ENCODE measurements at regions not wholly inside any gene's neighbourhood (a gene's known extent, or its start where the extent isn't known, plus 50 kb on each side); places are given as distances from the start of the nearest gene placed in this dataset.
"Not testable (repeated sequence)": the region's sequence is repeated elsewhere in the genome, so short reads cannot be mapped to it uniquely, and the experiment has no call there.

DNA sequence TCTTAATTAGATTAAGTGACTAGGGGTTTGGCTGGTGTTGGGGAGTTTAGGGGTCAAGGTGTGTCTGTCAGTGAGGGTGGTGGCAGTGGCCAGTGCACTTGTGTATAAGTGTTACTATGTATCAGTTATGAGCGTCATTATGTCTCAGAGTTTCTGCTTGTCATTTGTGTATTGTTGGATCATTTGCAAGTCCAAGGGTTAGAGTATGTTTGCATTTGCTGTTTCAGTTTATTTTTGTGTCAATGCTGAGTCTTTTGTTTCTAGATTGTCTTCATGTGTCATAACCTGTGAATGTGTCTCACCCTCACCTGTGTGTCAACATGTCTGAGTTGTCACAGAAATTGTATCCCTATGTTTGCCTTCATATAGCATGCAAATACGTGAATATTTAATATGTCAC lies 97.5 kb upstream of the PAX2 start:
- no peak for TF ChIP-seq EZH2 (IDR thresholded peaks at IDR 0.05; ENCODE audit: low read length)
- TF ChIP-seq, protein P1, sequence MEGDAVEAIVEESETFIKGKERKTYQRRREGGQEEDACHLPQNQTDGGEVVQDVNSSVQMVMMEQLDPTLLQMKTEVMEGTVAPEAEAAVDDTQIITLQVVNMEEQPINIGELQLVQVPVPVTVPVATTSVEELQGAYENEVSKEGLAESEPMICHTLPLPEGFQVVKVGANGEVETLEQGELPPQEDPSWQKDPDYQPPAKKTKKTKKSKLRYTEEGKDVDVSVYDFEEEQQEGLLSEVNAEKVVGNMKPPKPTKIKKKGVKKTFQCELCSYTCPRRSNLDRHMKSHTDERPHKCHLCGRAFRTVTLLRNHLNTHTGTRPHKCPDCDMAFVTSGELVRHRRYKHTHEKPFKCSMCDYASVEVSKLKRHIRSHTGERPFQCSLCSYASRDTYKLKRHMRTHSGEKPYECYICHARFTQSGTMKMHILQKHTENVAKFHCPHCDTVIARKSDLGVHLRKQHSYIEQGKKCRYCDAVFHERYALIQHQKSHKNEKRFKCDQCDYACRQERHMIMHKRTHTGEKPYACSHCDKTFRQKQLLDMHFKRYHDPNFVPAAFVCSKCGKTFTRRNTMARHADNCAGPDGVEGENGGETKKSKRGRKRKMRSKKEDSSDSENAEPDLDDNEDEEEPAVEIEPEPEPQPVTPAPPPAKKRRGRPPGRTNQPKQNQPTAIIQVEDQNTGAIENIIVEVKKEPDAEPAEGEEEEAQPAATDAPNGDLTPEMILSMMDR (optimal IDR thresholded peaks at IDR 0.05 in 1 of 3, IDR thresholded peaks at IDR 0.05 in 1 of 3, conservative IDR thresholded peaks at IDR 0.05 in 1 of 3; ENCODE audit: extremely low read depth in 1 of 3, insufficient read depth in 2 of 3, low read length in 3 of 3) = no peak
- no peak overlapping the region for H3K4me3 ChIP-seq (ENCODE audit: control insufficient read depth in 2 of 3, extremely low read depth in 1 of 3, insufficient read depth in 2 of 3, low read depth in 1 of 3, low read length in 3 of 3)
- FAIRE-seq (no peak), DNase-seq (ENCODE audit: low read depth, low spot score) (no peak)
- H4K20me1 ChIP-seq (ENCODE audit: control insufficient read depth, extremely low read depth, insufficient read depth, low read length) = peaks cover 2% of the 10 kb centered on the region
- no peak overlapping the region for H3K27ac ChIP-seq (ENCODE audit: control insufficient read depth, insufficient read depth, low read length)
- no peak overlapping the region for H3K9ac ChIP-seq (ENCODE audit: control insufficient read depth, extremely low read depth, insufficient read depth, low read length)
- no peaks in the 10 kb centered on the region for H3K36me3 ChIP-seq (ENCODE audit: control insufficient read depth in 2 of 2, extremely low read depth in 1 of 2, insufficient read depth in 2 of 2, low read length in 2 of 2)
- no peaks in the 10 kb centered on the region for H3K4me1 ChIP-seq (ENCODE audit: control insufficient read depth, extremely low read depth, insufficient read depth, low read length)
- peaks cover 32% of the 10 kb centered on the region for H3K27me3 ChIP-seq (ENCODE audit: control insufficient read depth, extremely low read depth, insufficient read depth, low read length)
- no peaks in the 10 kb centered on the region for H3K9me1 ChIP-seq (ENCODE audit: control insufficient read depth, extremely low read depth, insufficient read depth, low read length)
- no peak overlapping the region for H3K4me2 ChIP-seq (ENCODE audit: control insufficient read depth, extremely low read depth, insufficient read depth, low read depth, low read length)
- dilution Hi-C loops (cut with MboI; ENCODE audit: extremely low pct_ligation_motif_present, low sequenced_read_pairs) = no loop called here
- H2AFZ ChIP-seq (ENCODE audit: control insufficient read depth, low read length) = no peak overlapping the region
- no peaks in the 10 kb centered on the region for H3K79me2 ChIP-seq (ENCODE audit: control insufficient read depth, insufficient read depth, low read length)
- H3K9me3 ChIP-seq (ENCODE audit: control insufficient read depth, low read depth, low read length) = no peaks in the 10 kb centered on the region

DNA sequence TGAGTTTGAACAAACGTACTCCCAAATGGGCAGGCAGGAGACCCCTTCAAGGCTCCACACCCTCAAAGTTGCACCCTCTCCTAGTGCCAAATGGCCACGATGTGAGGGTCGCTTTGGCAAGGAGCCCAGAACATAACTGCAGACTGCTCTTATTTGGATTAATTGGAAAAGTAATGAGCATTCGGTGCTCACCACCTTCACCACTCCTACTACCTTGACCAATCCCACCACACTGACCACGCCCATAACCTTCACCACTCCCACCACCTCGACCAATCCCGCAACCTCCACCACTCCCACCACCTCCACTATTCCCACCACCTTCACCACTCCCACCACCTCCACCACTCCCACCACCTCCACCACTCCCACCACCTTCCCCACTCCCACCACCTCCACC lies 94.7 kb upstream of the PAX2 start:
- no peaks in the 10 kb centered on the region for H3K9me3 ChIP-seq (ENCODE audit: control insufficient read depth, low read depth, low read length)
- no peak overlapping the region for H3K4me2 ChIP-seq (ENCODE audit: control insufficient read depth, extremely low read depth, insufficient read depth, low read depth, low read length)
- no peaks in the 10 kb centered on the region for H3K9me1 ChIP-seq (ENCODE audit: control insufficient read depth, extremely low read depth, insufficient read depth, low read length)
- TF ChIP-seq EZH2 (IDR thresholded peaks at IDR 0.05; ENCODE audit: low read length) = no peak
- TF ChIP-seq, protein P1 (optimal IDR thresholded peaks at IDR 0.05 in 1 of 3, IDR thresholded peaks at IDR 0.05 in 1 of 3, conservative IDR thresholded peaks at IDR 0.05 in 1 of 3; ENCODE audit: extremely low read depth in 1 of 3, insufficient read depth in 2 of 3, low read length in 3 of 3) = no peak
- H4K20me1 ChIP-seq (ENCODE audit: control insufficient read depth, extremely low read depth, insufficient read depth, low read length) = no peaks in the 10 kb centered on the region
- DNase-seq (ENCODE audit: low read depth, low spot score) = no peak
- H2AFZ ChIP-seq (ENCODE audit: control insufficient read depth, low read length) = no peak overlapping the region
- dilution Hi-C loops (cut with MboI; ENCODE audit: extremely low pct_ligation_motif_present, low sequenced_read_pairs) = no loop called here
- no peaks in the 10 kb centered on the region for H3K36me3 ChIP-seq (ENCODE audit: control insufficient read depth in 2 of 2, extremely low read depth in 1 of 2, insufficient read depth in 2 of 2, low read length in 2 of 2)
- H3K27ac ChIP-seq (ENCODE audit: control insufficient read depth, insufficient read depth, low read length) = no peak overlapping the region
- FAIRE-seq = no peak
- H3K4me3 ChIP-seq (ENCODE audit: control insufficient read depth in 2 of 3, extremely low read depth in 1 of 3, insufficient read depth in 2 of 3, low read depth in 1 of 3, low read length in 3 of 3) = no peak overlapping the region
- H3K27me3 ChIP-seq (ENCODE audit: control insufficient read depth, extremely low read depth, insufficient read depth, low read length) = peaks cover 46% of the 10 kb centered on the region
- H3K9ac ChIP-seq (ENCODE audit: control insufficient read depth, extremely low read depth, insufficient read depth, low read length) = no peak overlapping the region
- H3K79me2 ChIP-seq (ENCODE audit: control insufficient read depth, insufficient read depth, low read length) = no peaks in the 10 kb centered on the region
- peaks cover 2% of the 10 kb centered on the region for H3K4me1 ChIP-seq (ENCODE audit: control insufficient read depth, extremely low read depth, insufficient read depth, low read length)

DNA sequence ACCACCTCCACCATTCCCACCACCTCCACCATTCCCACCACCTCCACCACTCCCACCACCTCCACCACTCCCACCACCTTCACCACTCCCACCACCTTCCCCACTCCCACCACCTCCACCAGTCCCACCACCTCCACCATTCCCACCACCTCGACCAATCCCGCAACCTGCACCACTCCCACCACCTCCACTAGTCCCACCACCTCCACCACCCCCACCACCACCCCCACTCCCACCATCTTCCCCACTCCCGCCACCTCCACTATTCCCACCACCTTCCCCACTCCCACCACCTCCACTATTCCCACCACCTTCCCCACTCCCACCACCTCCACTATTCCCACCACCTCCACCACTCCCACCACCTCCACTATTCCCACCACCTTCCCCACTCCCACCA lies 94.3 kb upstream of the PAX2 start:
- H3K9me1 ChIP-seq (ENCODE audit: control insufficient read depth, extremely low read depth, insufficient read depth, low read length); H3K79me2 ChIP-seq (ENCODE audit: control insufficient read depth, insufficient read depth, low read length); H3K4me3 ChIP-seq (ENCODE audit: control insufficient read depth in 2 of 3, extremely low read depth in 1 of 3, insufficient read depth in 2 of 3, low read depth in 1 of 3, low read length in 3 of 3); H3K9me3 ChIP-seq (ENCODE audit: control insufficient read depth, low read depth, low read length); H3K27ac ChIP-seq (ENCODE audit: control insufficient read depth, insufficient read depth, low read length); H3K9ac ChIP-seq (ENCODE audit: control insufficient read depth, extremely low read depth, insufficient read depth, low read length); H3K4me1 ChIP-seq (ENCODE audit: control insufficient read depth, extremely low read depth, insufficient read depth, low read length); H2AFZ ChIP-seq (ENCODE audit: control insufficient read depth, low read length); H3K4me2 ChIP-seq (ENCODE audit: control insufficient read depth, extremely low read depth, insufficient read depth, low read depth, low read length); DNase-seq (ENCODE audit: low read depth, low spot score); FAIRE-seq; H3K36me3 ChIP-seq (ENCODE audit: control insufficient read depth in 2 of 2, extremely low read depth in 1 of 2, insufficient read depth in 2 of 2, low read length in 2 of 2); H4K20me1 ChIP-seq (ENCODE audit: control insufficient read depth, extremely low read depth, insufficient read depth, low read length); dilution Hi-C loops (cut with MboI; ENCODE audit: extremely low pct_ligation_motif_present, low sequenced_read_pairs): not testable (repeated sequence)
- H3K27me3 ChIP-seq (ENCODE audit: control insufficient read depth, extremely low read depth, insufficient read depth, low read length) = peaks cover 50% of the 10 kb centered on the region
